ENCODE measurements at regions not wholly inside any gene's neighbourhood (a gene's known extent, or its start where the extent isn't known, plus 50 kb on each side); places are given as distances from the start of the nearest gene placed in this dataset.

DNA sequence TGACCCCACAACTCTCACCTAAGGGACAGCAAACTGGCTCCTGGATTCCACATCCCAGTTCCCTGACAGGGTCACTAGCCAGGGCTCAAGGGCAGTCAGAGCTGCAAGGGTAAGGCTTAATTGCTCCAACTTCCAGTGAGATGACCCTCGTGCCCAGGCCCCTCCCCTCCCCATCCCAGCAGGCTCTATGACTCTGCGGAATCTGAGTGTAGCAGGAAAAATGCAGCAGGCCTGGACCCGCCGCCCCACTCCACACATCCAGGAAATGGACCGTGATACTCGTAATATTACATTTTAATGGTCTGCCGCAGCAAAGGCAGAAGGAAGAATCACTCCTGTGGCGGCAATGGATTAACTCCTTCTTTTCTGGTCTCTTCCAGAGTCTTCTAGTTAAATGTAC, 91.7 kb upstream of the CHST15 start:
- no peaks in the 10 kb centered on the region for H3K36me3 ChIP-seq
- H3K4me1 ChIP-seq: no peaks in the 10 kb centered on the region
- H3K27me3 ChIP-seq: no peaks in the 10 kb centered on the region
- no peak for ATAC-seq
- no peak for TF ChIP-seq POLR2AphosphoS5 (IDR thresholded peaks at IDR 0.05)
- H3K4me3 ChIP-seq: no peak overlapping the region
- WGBS, 2 donors (ENCODE audit: low coverage in 1 of 2): 83% methylated on average over 6 of the region's 8 CpGs; no CpG with 5 or more reads in 1 of the 2 donors
- no peaks in the 10 kb centered on the region for H3K9me3 ChIP-seq
- no peak overlapping the region for H3K27ac ChIP-seq

DNA sequence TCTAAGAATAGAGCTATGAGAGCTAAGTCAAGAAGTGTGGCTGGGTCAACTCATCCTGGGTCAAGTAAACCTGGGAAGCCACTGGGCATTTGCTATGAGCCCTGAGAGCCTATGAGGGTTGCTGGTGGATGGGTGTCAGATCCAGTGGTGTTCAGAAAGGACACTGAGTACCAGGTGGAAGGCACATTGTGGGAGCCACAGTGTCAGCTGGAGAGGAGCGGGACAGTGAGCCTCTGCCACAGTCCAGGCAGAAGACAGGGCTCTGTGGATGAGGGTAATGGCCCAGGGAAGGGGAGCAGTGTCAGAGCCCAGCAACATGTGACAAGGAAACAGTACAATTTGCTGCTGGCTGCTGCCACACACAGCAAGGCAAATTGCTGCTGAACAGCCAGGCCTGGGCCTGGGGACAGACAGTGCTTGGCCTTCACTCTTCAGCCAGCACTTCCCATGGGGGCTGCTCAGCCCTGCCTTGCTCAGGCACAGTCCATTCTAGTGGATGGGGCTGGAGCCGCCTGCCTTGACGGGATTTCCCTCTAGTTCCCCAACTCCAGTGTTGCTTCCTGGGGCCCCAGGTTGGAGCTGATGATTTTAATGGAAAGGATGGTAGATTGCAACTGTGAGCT, 90.9 kb upstream of the CHST15 start:
- Histone ChIP-seq H3K36me3 (no peaks in the 10 kb centered on the region), H3K27me3 (no peaks in the 10 kb centered on the region), H3K4me3 (no peak overlapping the region), H3K27ac (no peak overlapping the region), H3K9me3 (no peaks in the 10 kb centered on the region), H3K4me1 (no peaks in the 10 kb centered on the region)
- ATAC-seq: no peak
- TF ChIP-seq, protein P1, sequence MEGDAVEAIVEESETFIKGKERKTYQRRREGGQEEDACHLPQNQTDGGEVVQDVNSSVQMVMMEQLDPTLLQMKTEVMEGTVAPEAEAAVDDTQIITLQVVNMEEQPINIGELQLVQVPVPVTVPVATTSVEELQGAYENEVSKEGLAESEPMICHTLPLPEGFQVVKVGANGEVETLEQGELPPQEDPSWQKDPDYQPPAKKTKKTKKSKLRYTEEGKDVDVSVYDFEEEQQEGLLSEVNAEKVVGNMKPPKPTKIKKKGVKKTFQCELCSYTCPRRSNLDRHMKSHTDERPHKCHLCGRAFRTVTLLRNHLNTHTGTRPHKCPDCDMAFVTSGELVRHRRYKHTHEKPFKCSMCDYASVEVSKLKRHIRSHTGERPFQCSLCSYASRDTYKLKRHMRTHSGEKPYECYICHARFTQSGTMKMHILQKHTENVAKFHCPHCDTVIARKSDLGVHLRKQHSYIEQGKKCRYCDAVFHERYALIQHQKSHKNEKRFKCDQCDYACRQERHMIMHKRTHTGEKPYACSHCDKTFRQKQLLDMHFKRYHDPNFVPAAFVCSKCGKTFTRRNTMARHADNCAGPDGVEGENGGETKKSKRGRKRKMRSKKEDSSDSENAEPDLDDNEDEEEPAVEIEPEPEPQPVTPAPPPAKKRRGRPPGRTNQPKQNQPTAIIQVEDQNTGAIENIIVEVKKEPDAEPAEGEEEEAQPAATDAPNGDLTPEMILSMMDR (IDR thresholded peaks at IDR 0.05): no peak
- TF ChIP-seq EP300 (IDR thresholded peaks at IDR 0.05) (no peak), POLR2A (IDR thresholded peaks at IDR 0.05) (no peak), POLR2AphosphoS5 (IDR thresholded peaks at IDR 0.05) (no peak)
- WGBS, 2 donors (ENCODE audit: low coverage in 1 of 2): 100% methylated on average over 1 of the region's 3 CpGs; no CpG with 5 or more reads in 1 of the 2 donors

DNA sequence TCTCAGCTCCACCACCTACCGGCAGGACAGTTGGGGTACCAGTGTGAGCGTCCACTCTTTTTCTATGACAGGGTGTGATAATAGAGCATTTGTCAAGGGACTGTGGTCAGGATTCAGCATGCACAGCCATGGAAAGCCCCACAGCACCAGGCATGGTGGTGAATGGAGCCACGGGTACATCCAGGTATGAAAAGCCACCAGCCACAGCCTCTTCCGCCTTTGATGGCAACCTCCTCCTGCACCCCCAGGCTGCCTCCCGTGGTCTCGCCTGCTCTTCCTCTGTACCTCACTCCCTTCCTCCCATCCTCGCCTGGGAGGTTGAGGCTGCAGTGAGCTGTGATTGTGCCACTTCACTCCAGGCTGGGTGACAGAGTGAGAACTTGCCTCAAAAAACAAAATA, 90.2 kb upstream of the CHST15 start:
- no peak for ATAC-seq
- no peaks in the 10 kb centered on the region for H3K4me1 ChIP-seq
- 83 to 90% methylated on average over 3 to 5 of the region's 7 CpGs for WGBS, 2 donors (ENCODE audit: low coverage in 1 of 2)
- no peak overlapping the region for H3K27ac ChIP-seq
- no peak for TF ChIP-seq POLR2AphosphoS5 (IDR thresholded peaks at IDR 0.05)
- H3K36me3 ChIP-seq: no peaks in the 10 kb centered on the region
- no peak overlapping the region for H3K4me3 ChIP-seq
- no peaks in the 10 kb centered on the region for H3K27me3 ChIP-seq
- no peaks in the 10 kb centered on the region for H3K9me3 ChIP-seq

DNA sequence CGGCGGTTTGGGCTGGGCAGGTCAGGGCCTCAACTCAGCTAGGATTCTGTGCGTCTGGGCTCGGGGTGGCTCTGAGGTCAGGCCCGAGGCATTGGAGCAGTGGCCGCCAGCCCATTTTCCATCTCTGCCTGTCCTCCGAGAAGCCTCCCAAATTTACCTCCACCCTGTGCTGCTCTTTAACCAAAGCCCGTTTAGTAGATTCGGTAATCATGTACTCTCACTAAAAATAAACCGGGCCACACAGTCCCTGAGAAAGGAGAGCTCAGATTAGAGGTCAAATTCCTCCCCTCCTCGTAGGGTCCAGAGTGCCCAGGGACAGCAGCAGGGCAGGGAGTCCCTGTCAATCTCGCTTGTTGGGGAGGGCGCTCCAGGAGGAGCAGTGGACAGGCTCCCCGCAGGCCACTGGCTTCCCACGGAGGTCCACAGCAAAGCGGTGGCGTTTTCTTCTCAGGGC, 88.7 kb upstream of the CHST15 start:
- WGBS, 2 donors (ENCODE audit: low coverage in 1 of 2): 77 to 85% methylated on average over 6 to 7 of the region's 17 CpGs
- H3K27ac ChIP-seq: no peak overlapping the region
- TF ChIP-seq POLR2AphosphoS5 (IDR thresholded peaks at IDR 0.05): no peak
- no peak for TF ChIP-seq POLR2A (IDR thresholded peaks at IDR 0.05)
- TF ChIP-seq, protein P1 (IDR thresholded peaks at IDR 0.05): no peak
- TF ChIP-seq EP300 (IDR thresholded peaks at IDR 0.05): no peak
- no peaks in the 10 kb centered on the region for H3K27me3 ChIP-seq
- H3K36me3 ChIP-seq: no peaks in the 10 kb centered on the region
- ATAC-seq: no peak
- H3K4me1 ChIP-seq: no peaks in the 10 kb centered on the region
- no peak overlapping the region for H3K4me3 ChIP-seq
- no peaks in the 10 kb centered on the region for H3K9me3 ChIP-seq

DNA sequence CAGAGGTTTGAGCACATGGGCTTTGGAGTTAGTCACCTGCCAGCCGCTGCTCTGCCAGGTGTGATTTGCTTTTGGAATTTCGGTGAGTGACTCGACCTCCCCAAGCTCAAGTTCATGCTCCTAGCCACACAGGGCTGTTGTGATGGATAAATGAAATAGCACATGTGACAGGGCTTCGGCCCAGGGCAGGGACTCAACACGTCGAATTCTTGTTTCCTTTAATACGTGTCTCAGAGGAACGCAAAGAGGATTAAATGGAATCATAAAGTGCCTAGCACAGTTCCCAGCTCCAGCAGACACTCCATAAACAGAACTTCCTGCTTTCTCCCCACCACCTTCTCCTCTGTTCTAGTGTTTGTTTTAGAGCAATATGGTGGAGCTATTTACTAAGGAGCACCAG, 88.3 kb upstream of the CHST15 start:
- Histone ChIP-seq H3K4me1 (no peaks in the 10 kb centered on the region), H3K9me3 (no peaks in the 10 kb centered on the region), H3K4me3 (no peak overlapping the region), H3K27me3 (no peaks in the 10 kb centered on the region), H3K27ac (no peak overlapping the region), H3K36me3 (no peaks in the 10 kb centered on the region)
- 90% methylated on average over 8 of the region's 8 CpGs; no CpG with 5 or more reads in 1 of the 2 donors for WGBS, 2 donors (ENCODE audit: low coverage in 1 of 2)
- TF ChIP-seq POLR2A (IDR thresholded peaks at IDR 0.05) (no peak), POLR2AphosphoS5 (IDR thresholded peaks at IDR 0.05) (no peak), EP300 (IDR thresholded peaks at IDR 0.05) (no peak)
- TF ChIP-seq, protein P1 (IDR thresholded peaks at IDR 0.05): no peak
- no peak for ATAC-seq

DNA sequence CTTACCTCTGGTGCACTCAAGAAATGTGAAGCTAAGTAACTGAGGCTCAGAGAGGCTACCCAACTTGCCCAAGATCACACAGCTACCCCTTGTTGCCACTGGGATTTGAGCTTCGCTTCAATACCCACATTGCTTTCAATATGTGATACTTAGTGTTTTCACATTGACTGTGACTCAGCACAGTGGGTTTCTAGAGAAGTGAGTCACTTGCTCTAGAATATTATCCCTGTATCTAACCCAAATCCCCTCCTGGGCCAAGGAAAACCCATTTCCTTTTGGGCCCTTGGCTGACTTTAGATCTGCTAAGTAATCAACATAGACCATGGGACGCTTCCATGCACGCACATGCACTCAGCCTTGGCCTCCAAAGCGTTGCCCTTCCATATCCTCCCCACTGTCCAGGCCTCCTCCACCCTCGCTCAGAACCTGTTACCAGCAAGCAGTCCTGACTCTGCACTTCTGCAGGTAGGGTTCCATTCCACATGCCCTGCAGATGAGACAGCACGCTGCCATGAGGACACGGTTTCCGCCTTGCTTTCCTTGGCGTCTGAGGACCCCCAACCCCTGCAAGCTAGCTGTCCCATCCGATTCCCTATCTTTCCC, 87.7 kb upstream of the CHST15 start:
- Histone ChIP-seq H3K36me3 (no peaks in the 10 kb centered on the region), H3K4me3 (no peak overlapping the region), H3K4me1 (no peaks in the 10 kb centered on the region), H3K9me3 (no peaks in the 10 kb centered on the region), H3K27ac (no peak overlapping the region), H3K27me3 (no peaks in the 10 kb centered on the region)
- no peak for ATAC-seq
- 100% methylated on average over 1 of the region's 10 CpGs; no CpG with 5 or more reads in 1 of the 2 donors for WGBS, 2 donors (ENCODE audit: low coverage in 1 of 2)
- TF ChIP-seq EP300 (IDR thresholded peaks at IDR 0.05) (no peak), POLR2A (IDR thresholded peaks at IDR 0.05) (no peak), POLR2AphosphoS5 (IDR thresholded peaks at IDR 0.05) (no peak)
- TF ChIP-seq, protein P1 (IDR thresholded peaks at IDR 0.05): no peak

All from gastroesophageal sphincter (tissue), 4 donors.